GM19043 (cell line): ENCODE measurements at regions not wholly inside any gene's neighbourhood (a gene's known extent, or its start where the extent isn't known, plus 50 kb on each side); places are given as distances from the start of the nearest gene placed in this dataset.
A peak's percentile ranks its signal among the peaks of the same experiment; 100 is the strongest.

ENCODE experiments used
- ATAC-seq: cut with Tn5 transposase; IDR thresholded peaks from one replicate; pipeline ENCODE4 v1.9.1; 2021; ENCODE audit warnings: low read depth; ENCODE audit not compliant: unreplicated experiment

GRCh38 chr3:102599819-102600576 is 165.2 kb downstream of the ZPLD1 start:
- ATAC-seq = no peak

- ATAC-seq = no peak
Observed at GRCh38 chr3:102605153-102605552, 170.3 kb downstream of the ZPLD1 start.

GRCh38 chr3:102608875-102609274 is 174.1 kb downstream of the ZPLD1 start:
- no peak for ATAC-seq

GRCh38 chr3:102614021-102614569 is 179.3 kb downstream of the ZPLD1 start:
- no peak for ATAC-seq

GRCh38 chr3:102614585-102614984 is 179.8 kb downstream of the ZPLD1 start:
- no peak for ATAC-seq

- ATAC-seq = no peak
Observed at GRCh38 chr3:102617381-102617780, 182.6 kb downstream of the ZPLD1 start.

GRCh38 chr3:102619361-102619760 is 184.5 kb downstream of the ZPLD1 start:
- no peak for ATAC-seq

GRCh38 chr3:102629943-102630342 is 195.1 kb downstream of the ZPLD1 start:
- no peak for ATAC-seq

GRCh38 chr3:102630531-102630930 is 195.7 kb downstream of the ZPLD1 start:
- ATAC-seq = no peak

- no peak for ATAC-seq
Observed at GRCh38 chr3:102643546-102643945, 208.7 kb downstream of the ZPLD1 start.

GRCh38 chr3:102646557-102646956 is 211.7 kb downstream of the ZPLD1 start:
- no peak for ATAC-seq

GRCh38 chr3:102660653-102661052 is 225.8 kb downstream of the ZPLD1 start:
- no peak for ATAC-seq

- ATAC-seq = no peak
Observed at GRCh38 chr3:102661707-102662497, 227.1 kb downstream of the ZPLD1 start.

GRCh38 chr3:102662498-102662772 is 227.6 kb downstream of the ZPLD1 start:
- ATAC-seq = no peak

- no peak for ATAC-seq
Observed at GRCh38 chr3:102664126-102664525, 229.3 kb downstream of the ZPLD1 start.

GRCh38 chr3:102665183-102665582 is 230.4 kb downstream of the ZPLD1 start:
- ATAC-seq = no peak

GRCh38 chr3:102668247-102668646 is 233.4 kb downstream of the ZPLD1 start:
- no peak for ATAC-seq

GRCh38 chr3:102670986-102671385 is 236.2 kb downstream of the ZPLD1 start:
- ATAC-seq = no peak

- ATAC-seq = no peak
Observed at GRCh38 chr3:102672305-102672704, 237.5 kb downstream of the ZPLD1 start.

GRCh38 chr3:102673271-102674115 is 238.7 kb downstream of the ZPLD1 start:
- peak; percentile 84 for ATAC-seq

GRCh38 chr3:102674284-102674683 is 239.5 kb downstream of the ZPLD1 start:
- ATAC-seq = no peak
